OCI-M2 (cell line): ENCODE measurements at regions not wholly inside any gene's neighbourhood (a gene's known extent, or its start where the extent isn't known, plus 50 kb on each side); places are given as distances from the start of the nearest gene placed in this dataset.
"Not testable (repeated sequence)": the region's sequence is repeated elsewhere in the genome, so short reads cannot be mapped to it uniquely, and the experiment has no call there.

ENCODE experiments used
- DNase-seq: peaks from one replicate; lab custom pipeline; 2025; ENCODE audit not compliant: unreplicated experiment; lab: John Stamatoyannopoulos, UW

- no peak for DNase-seq
These were observed 367.2 kb downstream of the OSTF1 start for GRCh38 chr9:75455444-75455921.

DNA sequence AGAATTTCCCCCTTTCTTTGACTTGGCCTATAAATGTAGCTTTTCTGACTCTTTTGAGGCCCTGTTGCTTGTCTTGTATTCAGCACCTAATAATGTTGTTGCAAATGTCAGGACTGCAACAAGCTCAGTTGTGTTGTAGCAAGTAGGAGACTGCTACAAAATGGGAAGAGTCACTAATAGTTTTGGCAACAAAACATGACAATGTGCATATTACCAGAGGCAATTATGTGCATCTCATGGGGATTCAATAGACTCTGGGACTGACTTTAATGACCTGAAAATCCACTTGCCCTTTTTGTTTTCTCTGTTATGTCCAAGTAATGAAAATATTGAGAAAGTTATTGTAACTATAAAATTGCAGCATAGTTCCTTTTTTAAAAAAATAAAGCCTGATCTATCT, 368.4 kb downstream of the OSTF1 start:
- DNase-seq, result no peak

- no peak for DNase-seq
These were observed 369.2 kb downstream of the OSTF1 start for GRCh38 chr9:75457474-75458011.

DNA sequence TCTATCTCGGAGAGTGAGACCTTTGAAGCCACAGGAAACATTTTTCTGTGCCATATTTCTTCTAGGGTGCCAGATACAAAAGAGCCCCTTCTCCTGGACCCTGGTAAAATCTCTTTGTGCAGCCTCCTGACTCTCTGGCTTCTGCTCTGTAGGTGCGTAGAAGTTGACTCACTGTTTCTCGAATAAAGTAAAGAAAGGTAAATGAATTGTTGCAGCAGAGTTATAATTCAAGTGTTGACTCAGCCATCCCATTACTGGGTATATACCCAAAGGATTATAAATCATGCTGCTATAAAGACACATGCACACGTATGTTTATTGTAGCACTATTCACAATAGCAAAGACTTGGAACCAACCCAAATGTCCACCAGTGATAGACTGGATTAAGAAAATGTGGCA, 371.0 kb downstream of the OSTF1 start:
- DNase-seq, result not testable (repeated sequence)

DNA sequence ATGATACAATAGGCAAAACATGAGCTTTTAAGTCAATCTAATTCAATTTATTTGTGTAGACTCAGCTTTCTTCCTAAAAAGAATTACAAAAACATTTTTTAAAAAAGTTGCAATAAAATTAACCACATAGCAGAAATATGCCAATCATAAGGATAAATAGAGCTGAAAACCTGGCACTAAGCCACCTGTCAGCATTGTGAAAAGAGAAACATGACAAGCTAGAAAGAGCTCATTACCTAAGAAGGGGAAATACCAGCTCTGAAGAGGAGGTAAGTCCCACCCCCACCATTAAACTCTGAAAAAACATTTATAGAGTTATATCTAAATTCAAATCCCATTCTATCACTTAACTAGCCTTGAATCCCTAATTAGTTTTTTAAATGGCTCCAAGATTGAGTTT, 372.9 kb downstream of the OSTF1 start:
- no peak for DNase-seq

- no peak for DNase-seq
These were observed 374.6 kb downstream of the OSTF1 start for GRCh38 chr9:75462866-75463265.

GRCh38 chr9:75463871-75464270, 375.6 kb downstream of the OSTF1 start:
- no peak for DNase-seq

GRCh38 chr9:75464726-75465125, 376.4 kb downstream of the OSTF1 start:
- no peak for DNase-seq

DNA sequence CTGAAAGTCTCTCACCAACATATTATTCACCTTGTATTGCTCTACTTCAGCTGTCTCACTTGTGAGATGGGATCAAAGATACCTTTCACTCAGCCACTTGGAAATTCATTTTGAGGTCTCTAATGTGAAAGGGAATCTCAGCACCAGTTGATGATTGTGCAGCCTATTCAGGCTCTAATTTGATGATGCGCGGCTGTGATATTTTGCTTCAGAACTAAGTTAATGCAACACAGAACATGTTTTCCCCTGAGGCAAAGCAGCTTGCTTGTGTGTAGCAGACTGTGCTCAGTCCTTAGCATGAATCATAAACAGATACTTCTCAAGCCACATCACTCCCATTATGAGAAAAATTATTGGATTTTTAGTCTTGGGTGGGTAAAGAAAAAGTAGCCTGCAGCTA, 378.8 kb downstream of the OSTF1 start:
- DNase-seq, result no peak

GRCh38 chr9:75471549-75472114, 383.3 kb downstream of the OSTF1 start:
- no peak for DNase-seq

- no peak for DNase-seq
These were observed 394.3 kb downstream of the OSTF1 start for GRCh38 chr9:75482566-75482965.

DNA sequence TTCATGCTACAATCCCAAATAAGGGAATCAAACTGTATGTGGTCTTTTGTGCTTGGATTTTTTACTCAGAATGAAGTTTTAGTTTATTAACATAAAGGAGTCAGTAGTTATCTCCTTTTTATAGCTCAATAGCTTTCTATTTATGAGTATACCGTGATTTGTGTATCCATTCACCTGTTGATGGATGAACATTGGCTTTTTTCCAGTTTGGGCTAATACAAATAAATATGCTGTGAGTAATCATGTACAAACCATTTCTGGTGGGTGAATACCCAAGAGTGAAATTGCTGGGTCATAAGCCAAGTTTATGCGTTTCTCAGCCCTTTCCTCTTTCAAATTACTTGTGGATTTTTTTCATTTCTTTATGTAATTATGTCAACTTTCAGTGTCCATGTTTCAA, 395.3 kb downstream of the OSTF1 start:
- no peak for DNase-seq

- no peak for DNase-seq
These were observed 399.8 kb downstream of the OSTF1 start for GRCh38 chr9:75487856-75488718.

GRCh38 chr9:75488719-75489110, 400.4 kb downstream of the OSTF1 start:
- no peak for DNase-seq

DNA sequence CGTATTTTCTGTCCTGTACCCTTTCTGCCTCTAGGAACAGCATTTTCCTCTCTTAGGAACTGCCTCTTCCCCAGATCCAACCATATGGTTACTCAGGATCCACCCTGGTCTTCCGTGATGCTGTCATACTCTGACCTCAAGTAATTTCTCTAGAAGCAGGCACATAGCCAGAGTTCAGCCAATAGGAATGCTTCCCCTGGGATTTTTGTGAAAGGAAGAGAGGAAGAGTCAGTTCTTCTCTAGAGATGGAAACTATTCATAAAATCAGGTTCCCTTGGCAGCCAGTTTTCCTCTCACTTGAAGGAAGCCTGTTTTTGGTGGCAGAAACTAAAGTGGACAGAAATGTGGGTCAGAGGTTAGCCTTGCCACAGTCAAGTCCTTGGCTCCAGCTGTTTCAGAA, 400.1 kb upstream of the PCSK5 start:
- no peak for DNase-seq

- no peak for DNase-seq
These were observed 398.9 kb upstream of the PCSK5 start for GRCh38 chr9:75491533-75491932.

GRCh38 chr9:75499812-75500211, 390.7 kb upstream of the PCSK5 start:
- no peak for DNase-seq

GRCh38 chr9:75500479-75500878, 390.0 kb upstream of the PCSK5 start:
- no peak for DNase-seq

- not testable (repeated sequence) for DNase-seq
These were observed 389.5 kb upstream of the PCSK5 start for GRCh38 chr9:75500940-75501339.

DNA sequence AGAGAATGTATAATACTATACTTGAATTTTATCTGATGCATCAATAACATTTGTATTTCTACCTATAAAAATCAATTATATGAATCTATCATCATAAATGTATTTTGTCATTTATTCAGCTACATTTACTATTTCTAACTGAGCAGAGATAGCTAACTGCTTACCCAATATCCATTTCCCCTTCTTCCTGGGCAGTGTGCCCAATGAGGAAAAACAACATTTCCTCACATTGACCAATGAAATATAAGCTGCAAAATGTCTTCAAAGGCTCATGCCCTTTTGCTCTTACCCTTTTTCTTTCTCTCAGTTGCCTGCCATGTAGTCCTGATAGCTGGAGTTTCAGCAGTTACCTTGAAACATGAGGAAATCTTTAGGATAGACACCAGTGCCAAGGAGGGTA, 385.8 kb upstream of the PCSK5 start:
- DNase-seq, result no peak

DNA sequence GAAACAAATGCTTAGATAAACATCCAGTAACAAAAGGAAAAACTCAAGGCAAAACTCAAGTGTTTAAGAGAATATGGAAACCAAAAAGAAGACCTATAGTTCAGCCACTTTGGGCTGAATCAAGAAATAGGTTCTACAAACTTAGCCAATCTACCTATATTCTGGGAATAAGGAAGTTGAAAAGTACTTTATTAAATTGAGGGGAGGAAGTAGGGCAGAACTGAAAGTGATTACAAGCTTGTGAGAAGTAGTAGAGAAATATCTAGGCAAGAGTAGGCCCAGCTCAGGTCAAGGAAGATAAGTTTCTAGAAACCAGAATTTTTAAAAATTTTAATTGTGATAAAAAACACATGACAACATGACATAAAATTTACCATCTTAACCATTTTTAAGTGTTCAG, 384.8 kb upstream of the PCSK5 start:
- DNase-seq, result no peak

GRCh38 chr9:75529463-75529862, 361.0 kb upstream of the PCSK5 start:
- DNase-seq, result no peak
